HG03521 (cell line): ENCODE measurements at regions not wholly inside any gene's neighbourhood (a gene's known extent, or its start where the extent isn't known, plus 50 kb on each side); places are given as distances from the start of the nearest gene placed in this dataset.

Source experiments
- ATAC-seq: cut with Tn5 transposase; IDR thresholded peaks from one replicate; pipeline ENCODE4 v1.9.1; 2021; ENCODE audit warnings: mild to moderate bottlenecking, moderate library complexity; ENCODE audit not compliant: unreplicated experiment

DNA sequence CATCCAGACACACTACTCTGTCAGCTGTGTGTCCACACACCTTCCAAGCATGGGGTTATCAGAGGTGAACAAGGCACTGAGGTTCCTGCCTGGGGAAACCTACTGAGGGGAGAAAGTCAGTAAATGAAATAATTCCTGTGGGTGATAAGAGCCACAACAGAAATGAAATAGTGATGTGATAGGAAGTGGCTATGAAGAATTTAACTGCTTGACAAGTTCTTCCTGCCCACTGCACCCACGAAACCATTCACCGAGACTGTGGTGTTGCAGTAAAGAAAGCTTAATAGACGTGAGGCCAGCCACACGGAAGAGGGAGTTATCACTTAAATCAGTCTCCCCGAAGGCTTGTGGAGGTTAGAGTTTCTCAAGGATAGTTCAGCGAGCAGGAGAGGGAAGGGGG is 353.1 kb downstream of the UQCRFS1 start:
- ATAC-seq, result no peak

DNA sequence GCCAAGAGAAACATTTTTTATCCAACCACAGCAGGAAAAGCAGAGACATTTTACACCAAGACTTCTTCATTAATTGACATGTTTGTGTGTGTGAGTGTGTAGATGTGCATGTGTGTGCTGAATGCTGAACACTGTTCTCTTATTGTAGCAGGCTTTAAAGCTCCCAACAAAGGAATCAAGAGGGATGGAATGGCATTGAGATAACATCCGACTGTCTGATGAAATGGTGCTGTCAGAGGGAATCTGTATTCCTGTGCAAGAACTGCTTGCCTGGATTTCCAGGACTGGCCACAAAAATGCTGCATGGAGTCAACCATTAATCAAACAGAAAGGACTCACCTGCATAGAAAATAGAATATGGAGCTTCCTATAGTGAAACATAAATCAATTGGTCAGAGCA is 354.0 kb downstream of the UQCRFS1 start:
- ATAC-seq, result no peak

DNA sequence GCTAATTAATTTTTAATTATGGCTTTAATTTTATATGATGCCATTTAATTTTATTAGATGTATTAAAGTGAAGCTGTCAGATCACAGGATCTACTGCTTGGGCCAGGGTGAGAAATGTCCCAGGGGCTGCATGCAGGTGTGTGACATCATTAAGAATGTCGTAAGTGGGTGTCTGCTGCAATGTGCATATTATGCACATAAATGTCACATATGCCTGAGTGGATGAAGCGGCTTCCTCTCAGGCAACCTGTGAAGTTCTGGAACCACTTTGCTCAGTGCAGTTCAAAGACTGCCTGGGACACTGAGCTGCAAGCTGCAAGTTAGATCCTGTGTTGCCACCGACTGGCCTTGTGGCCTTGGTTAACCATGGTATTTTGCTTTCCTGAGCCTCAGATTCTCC is 355.0 kb downstream of the UQCRFS1 start:
- no peak for ATAC-seq

DNA sequence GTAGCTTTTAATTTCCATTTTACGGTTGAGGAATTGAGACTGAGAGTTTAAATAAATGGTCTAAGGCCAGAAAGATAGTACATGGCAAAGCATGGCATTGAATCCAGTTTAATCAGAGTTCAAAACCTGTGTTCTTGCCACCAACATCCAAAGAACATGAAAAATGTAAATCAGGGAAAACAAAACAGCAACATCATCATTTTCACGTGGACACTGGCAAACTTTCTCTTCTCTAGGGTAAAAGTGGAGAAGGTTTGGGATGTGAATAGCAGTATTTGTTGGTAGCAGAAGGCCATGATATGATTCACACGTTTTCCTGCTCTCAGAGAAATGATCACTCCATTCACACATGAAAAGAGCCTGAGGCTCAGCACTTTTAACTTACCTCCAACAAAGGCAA is 357.7 kb downstream of the UQCRFS1 start:
- ATAC-seq, result no peak

DNA sequence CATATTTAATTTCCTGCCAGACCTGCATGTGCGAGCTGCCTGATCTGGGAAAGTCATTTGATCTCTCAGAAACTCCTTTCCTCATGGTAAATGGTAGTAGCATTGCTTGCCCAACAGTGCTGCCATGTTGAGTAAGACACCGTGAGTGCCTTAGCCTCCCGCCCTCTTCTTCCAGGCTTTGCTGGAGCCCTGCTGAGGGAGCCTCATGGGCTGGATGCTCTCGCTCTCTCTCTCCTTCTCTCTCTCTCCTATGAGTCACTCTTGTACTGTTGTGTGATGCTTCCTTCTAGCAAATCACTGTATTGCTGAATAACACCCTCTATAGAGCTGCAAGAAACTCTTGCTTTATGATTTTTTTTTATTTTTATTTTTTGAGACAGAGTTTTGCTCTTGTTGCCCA is 365.5 kb downstream of the UQCRFS1 start:
- no peak for ATAC-seq

DNA sequence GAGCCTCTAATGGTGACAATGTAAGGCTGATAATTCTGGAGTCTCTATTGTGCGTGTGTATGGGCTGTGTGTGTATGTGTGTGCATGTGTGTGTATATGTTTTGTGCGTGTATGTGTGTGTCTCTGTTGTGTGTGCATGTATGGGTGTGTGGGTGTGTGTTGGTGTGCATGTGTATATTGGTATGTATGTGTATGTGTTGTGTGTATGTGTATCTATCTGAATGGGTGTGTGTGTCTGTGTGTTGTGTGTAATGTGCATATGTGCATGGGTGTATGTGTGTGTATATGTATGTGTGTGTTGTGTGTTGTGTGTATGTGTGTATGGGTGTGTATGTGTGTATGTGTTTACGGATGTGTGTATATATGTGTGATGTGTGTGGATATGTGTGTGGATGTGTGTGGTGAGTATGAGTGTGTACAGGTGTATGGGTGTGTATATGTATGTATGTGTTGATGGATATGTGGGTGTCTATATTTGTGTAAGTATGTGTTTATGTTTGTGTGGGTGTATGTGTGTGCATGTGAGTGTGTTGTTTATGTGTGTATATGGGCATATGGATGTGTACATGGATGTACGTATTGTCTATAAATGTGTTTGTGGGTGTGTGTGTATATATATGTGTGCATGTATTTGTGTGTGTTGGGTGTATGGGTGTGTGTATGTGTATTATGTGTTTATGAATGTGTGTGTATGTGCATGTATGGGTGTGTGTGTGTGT is 366.7 kb downstream of the UQCRFS1 start:
- no peak for ATAC-seq

DNA sequence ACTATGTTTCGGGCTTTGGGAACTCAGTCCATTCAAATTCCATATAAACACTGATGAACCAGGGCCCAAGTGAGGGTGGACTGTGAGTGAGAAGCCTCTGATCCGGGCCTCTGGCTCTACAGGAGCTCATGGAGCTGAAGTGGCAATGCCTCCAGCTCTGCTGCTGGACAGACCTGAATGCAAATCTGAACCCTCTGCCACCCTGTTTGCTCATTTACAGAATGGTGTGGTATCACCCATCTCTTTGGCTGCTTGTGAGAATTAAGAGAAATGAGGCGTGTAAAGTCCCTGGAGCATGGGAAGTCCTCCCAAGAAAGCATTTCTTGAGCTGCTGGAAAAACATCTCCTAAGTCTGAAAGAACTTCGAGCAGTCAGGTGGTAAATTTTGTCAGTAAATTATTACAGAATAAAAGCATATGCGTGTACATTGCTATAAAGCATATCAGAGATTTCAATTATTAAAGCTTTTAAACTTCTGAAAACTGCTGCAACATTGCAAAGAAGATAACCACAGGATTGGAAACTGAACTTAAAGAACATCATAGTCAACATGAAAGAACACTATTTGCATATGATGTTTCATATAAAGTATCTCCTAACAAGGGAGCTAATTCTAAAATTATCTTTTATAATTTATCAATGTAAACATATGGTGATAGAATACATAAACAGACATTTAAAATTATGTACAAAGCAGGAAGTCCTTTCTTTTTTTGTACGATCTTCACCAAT is 369.0 kb downstream of the UQCRFS1 start:
- ATAC-seq, result no peak

DNA sequence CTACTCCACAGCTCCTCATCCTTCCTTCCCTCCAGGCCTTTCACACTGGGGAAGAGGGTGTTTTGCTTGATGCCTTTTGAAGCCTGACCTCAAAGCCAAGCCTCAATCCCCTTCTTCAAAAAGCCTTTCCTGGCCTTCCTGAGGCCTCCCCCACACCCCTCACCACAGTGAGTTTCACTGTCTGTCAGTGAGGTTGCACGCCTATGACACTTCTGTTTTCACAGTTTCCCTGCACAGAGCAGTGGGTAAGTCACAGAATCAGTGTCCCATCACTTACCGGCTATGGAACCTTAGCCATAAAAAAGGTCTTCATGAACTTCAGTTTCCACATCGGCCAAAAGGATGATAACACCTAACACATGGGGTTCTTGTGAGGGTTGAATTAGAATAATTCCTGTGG is 371.4 kb downstream of the UQCRFS1 start:
- no peak for ATAC-seq

DNA sequence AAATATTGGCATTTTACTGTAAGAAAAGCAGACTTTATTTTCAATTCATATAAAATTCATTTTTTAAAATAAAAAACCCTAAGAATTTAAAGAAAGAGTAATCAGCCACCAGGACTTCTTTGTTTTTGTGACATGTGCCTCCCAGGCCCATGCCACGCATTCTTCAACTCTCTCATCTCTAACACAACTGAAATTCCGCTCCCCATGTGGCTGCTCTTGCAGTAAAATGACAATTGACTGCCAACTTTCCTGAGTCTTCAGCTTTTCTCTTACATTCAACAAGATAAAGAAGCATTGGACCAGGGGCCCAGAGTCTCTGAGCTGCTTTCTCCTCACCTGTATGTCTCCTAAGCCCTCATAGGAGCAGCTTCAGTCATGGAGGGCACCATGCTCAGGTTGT is 372.1 kb downstream of the UQCRFS1 start:
- no peak for ATAC-seq

DNA sequence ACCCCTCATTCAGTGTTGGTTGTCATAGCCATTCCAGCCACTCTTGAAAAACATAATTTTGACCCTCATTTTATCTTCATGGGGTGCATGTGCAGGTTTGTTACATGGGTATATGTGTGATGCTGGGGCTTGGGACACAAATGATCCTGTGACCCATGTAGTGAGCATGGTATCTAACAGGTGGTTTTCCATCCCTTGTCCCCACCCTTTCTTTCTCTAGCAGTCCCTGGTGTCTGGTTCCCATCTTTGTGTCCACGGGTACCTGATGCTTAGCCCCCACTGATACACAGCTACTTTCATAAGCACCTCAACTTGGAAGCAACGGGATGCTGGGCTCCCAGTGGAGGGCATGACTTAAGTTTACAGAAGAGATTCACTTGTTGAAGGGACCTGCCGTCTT is 373.5 kb downstream of the UQCRFS1 start:
- no peak for ATAC-seq

DNA sequence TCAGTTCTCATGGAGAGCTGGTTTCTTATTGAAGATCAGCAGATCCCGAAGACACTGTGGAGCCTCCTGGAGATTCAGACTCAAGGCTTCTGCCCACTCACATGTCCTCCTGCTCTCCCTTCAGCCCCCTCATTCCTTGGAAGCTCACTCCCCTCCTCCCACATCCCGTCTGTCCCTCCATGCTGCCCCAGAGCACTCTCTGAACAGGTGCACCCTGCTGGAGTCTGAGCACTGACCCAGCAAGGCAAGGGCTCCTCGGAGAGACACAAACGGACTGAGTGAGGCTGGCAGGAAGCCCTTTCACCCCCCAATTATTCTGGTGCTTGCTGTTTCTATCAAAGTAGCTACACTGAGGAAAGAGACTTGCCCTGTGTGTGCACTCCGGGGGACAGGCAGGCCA is 374.0 kb downstream of the UQCRFS1 start:
- no peak for ATAC-seq

DNA sequence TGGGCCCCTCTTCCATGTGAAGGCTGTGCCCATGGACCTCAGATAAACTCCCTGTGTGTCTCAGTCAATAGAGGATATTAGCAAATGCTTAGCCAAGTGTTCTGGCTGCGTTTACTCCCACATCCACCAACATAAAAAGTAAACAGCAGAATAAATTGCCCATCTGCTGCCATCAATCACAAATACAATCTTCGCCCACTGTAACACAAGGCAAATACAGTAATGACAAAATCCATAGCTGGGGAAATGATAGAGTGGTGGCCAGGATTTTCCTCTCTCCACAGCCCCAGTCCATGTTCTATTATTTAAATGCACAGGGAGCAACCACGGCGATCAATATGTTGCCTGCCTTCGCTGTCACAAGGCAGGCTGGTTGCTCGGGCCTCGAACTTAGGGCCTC is 376.5 kb downstream of the UQCRFS1 start:
- no peak for ATAC-seq

DNA sequence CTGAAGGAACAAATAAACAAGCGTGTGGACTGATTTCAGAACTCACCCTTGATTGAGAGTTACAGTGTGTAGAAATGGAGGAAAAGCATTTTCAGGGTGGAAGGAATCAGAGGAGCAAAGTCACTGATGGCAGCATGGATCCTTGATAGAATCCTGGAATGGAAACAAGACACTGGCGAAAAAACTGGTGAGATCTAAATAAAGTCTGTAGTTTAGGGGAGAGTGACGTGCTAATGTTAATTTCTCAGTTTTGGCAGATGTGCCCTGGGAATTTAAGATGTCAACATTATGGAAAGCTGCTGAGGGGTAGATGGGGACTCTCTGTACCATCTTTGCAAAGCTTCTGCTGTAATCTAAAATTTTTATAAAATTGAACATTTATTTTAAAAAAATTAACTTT is 378.0 kb downstream of the UQCRFS1 start:
- no peak for ATAC-seq

DNA sequence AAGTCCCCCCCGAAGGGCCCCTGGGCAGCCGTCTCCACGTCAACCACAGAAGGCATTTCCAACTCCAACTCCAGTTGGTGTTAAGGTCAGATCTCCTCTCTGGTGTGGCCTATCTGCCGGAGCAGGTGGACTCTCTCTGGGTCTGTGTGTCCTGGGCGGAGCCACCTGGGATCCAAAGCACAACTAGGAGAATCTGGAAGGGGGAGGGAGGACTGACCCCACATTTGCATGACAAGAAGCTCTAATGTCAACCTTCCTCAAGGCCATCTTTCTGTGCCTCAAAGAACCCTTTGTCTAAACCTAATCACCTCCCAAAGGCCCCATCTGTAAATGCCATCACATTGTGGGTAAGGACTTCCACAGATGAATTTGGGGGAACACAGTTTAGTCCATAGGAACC is 381.5 kb downstream of the UQCRFS1 start:
- ATAC-seq, result no peak

DNA sequence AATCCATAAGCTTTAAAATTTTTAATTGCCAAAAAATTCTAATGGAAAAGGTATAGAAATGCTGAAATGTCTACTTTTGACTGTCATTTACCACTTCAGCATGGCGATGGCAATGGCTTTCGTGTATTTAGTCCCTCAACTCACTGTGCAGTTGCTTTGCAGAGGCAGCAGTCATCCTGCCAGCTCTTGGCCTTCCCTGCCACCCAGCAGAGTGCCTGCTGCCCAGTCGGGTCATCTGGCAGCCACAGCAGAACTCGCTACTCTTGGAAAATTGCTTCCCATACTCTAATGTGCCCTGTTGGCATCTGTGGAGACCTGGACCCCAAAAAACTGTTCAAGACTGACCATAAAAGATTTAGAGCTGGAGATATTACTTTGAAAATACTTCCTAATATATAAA is 383.2 kb downstream of the UQCRFS1 start:
- no peak for ATAC-seq

DNA sequence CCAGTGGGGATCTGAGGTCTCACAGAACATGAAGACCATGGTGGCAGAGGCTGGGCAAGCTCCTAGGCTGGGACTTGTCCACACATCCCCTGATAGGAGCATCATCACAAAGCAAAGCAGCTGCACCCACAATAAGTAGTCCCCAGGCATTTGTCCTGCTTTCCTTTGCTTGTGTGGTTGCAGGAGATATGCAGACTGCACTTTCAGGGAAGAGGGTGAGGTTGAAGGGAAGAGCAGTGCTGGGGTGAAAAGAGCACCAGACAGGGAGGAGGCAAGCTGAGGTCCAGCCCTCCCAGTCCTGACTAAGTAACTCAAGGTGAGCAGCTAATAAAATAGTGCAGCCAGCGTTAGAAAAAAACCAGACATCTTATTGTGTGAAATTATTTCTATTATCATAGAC is 383.6 kb downstream of the UQCRFS1 start:
- no peak for ATAC-seq

DNA sequence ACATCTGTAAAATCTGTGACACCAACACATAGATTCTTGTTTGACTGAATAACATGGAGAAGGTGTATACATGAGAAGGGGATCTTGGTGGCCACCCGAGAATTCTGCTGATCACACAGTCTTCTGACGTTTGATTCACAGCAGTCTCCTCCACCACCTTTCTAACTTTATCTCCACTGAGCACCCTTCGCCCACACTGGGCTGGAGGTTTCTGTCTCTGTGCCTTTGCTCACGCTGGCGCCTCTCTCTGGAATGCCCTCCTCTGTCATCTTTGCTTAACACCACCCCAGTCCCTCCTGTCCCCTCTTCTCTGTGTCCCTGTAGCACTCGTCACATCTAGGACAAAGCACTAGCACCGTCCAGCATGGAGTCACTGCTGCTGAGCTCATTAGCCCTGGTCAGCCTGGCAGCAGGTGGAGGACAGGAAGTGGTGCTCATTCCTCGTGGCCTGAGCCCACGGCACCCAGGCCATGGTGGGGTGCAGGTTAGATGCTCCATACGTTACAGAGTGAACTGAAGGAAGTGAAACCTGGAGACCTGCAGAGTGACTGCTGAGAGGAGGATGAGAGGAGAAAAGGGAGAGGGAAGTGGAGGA is 384.6 kb downstream of the UQCRFS1 start:
- no peak for ATAC-seq

DNA sequence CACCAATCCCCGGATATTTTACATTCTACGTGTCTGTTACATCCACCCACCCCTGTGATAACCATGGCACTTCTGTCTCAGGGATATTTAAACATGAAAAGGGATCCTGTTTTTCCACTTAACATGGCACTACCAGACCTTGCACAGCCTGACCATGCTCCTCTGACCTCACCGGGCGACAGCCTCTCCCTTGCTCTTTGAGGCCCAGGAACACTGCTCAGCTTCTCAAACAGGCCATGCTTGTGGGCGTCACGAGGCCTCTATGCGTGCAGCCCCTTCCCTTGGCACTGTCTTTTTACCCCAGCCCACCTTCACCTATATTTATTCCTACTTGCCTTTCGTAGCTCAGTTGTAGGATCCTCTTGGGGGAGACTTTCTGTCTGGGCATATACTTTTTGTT is 385.6 kb downstream of the UQCRFS1 start:
- ATAC-seq, result no peak

DNA sequence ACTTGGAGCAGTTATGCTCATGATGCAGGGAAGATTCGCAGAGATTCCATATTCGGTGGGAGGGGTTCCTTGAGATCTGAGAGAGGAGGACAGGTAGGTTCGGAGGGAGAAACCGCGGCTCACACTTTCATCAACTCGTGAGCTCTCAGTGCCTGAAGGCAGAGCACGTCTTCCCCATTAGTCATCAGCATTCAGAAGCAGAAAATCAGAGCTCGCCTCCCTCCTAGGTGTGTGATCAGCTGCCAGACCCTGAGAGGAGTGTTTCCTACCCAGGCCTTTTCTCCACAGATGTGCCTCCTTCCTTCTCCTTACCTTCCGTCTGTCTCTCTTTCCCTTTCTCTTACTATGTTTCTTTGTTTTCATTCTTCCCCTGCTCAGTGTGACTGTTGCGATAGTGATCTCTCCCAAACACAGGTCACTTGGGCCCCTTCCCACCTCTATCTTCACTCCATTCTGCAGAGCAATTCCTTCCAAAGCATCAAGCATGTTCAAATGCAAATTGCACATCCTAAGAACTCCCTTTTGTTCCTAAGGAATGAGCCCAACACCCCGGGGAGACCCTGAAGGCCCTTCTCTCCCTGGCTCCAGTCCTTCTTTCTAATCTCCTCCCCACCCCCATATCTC is 389.5 kb downstream of the UQCRFS1 start:
- ATAC-seq, result no peak

DNA sequence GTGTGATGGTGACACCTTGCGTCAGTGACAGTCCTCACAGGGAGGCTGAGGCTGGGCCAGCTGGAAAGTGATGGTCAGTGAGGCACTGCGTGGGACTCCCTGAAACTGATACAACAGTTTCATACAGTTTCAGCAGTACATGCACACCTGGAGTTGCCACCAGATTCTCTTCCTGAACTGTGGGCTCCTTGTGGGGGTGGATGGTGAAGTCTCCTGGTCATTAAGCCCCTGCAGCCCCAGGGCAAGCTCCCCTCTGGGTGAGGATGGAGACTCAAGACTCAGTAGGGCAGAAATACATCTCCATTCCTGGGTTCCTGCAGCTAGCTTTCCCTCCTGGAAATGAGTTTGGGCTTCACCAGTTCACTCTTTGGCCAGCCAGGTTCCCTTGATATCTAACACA is 392.7 kb downstream of the UQCRFS1 start:
- ATAC-seq, result no peak

DNA sequence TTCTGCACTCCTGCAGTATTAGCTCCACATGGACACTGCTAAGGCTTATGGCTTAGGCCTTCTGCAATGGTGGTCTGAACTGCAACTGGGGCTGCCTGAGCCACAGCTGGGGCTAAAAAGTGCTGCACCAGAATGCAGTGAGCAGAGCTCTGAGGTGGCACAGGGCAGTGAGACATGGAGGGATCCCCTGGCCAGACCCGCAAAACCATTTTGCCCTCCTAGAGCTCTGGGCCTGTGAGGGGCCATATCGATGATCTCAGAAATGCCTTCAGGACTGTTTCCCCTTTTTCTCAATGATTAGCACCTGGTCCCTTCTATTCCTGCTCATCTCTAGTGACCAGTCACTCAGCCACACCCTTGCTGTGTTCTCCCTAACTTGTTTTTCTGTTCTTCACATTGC is 397.7 kb downstream of the UQCRFS1 start:
- ATAC-seq, result no peak

DNA sequence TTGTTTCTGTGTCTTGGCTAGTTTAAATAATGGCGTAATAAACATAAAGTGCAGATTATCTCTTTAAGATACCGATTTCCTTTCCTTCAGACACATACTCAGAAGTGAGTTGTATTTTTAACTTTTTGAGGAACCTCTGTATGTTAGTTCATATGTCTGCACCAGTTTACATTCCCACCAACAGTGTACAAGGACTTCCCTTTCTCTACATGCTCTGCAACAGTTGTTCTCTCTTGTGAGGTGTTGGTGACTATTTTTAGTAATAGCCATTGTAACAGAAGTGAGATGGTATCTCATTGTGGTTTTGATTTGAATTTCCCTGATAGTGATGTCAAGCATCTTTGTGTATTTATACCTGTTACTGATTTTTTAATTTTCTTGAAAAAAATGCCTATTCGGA is 418.6 kb downstream of the UQCRFS1 start:
- no peak for ATAC-seq
